WERI-Rb-1 (cell line): ENCODE measurements at regions not wholly inside any gene's neighbourhood (a gene's known extent, or its start where the extent isn't known, plus 50 kb on each side); places are given as distances from the start of the nearest gene placed in this dataset.
A peak's percentile ranks its signal among the peaks of the same experiment; 100 is the strongest.

Experiments
- DNase-seq: peaks from one replicate; pipeline ENCODE4 v3.0.0-alpha.2; 2020
- H3K27ac ChIP-seq: fragments of 250-450 bp; sonication (Bioruptor Pico); 2 replicates; pipeline ENCODE4 v1.5.1; 2020; ENCODE audit warnings: mild to moderate bottlenecking, moderate library complexity
- H3K27me3 ChIP-seq: fragments of 250-450 bp; sonication (Bioruptor Pico); 2 replicates; pipeline ENCODE4 v1.5.1; 2021; ENCODE audit warnings: mild to moderate bottlenecking, low read depth, moderate library complexity; ENCODE audit not compliant: insufficient read depth, severe bottlenecking
- H3K36me3 ChIP-seq: fragments of 250-450 bp; sonication (Bioruptor Pico); 2 replicates; pipeline ENCODE4 v1.5.1; 2020; ENCODE audit warnings: mild to moderate bottlenecking, moderate library complexity
- H3K4me3 ChIP-seq: 2 replicates; pipeline ENCODE4 v1.5.1; 2011; ENCODE audit warnings: low read depth, mild to moderate bottlenecking, control low read depth, low read length
- H3K9me3 ChIP-seq: fragments of 250-450 bp; sonication (Bioruptor Pico); 2 replicates; pipeline ENCODE4 v1.5.1; 2021; ENCODE audit warnings: mild to moderate bottlenecking, moderate library complexity; ENCODE audit not compliant: severe bottlenecking
- CTCF ChIP-seq: IDR thresholded peaks from 2 replicates; pipeline ENCODE4 v1.5.1; 2011; ENCODE audit warnings: low read depth, mild to moderate bottlenecking, control low read depth, inconsistent platforms, low read length

- Histone ChIP-seq H3K4me3 (no peak overlapping the region), H3K36me3 (no peaks in the 10 kb centered on the region), H3K27ac (no peak overlapping the region), H3K9me3 (no peaks in the 10 kb centered on the region), H3K27me3 (no peaks in the 10 kb centered on the region)
- no peak for TF ChIP-seq CTCF
- no peak for DNase-seq
These were observed 159.4 kb upstream of the PITX1 start for GRCh38 chr5:135193213-135194125.

- Histone ChIP-seq H3K36me3 (no peaks in the 10 kb centered on the region), H3K9me3 (no peaks in the 10 kb centered on the region), H3K27ac (no peak overlapping the region), H3K27me3 (no peaks in the 10 kb centered on the region), H3K4me3 (no peak overlapping the region)
- no peak for DNase-seq
- TF ChIP-seq CTCF: no peak
These were observed 158.3 kb upstream of the PITX1 start for GRCh38 chr5:135192351-135192750.

GRCh38 chr5:135191084-135191826 lies 157.2 kb upstream of the PITX1 start:
- TF ChIP-seq CTCF: peak; percentile 96
- Histone ChIP-seq H3K36me3 (no peaks in the 10 kb centered on the region), H3K4me3 (peak overlapping the region; percentile 46), H3K27ac (peak overlapping the region; percentile 82), H3K27me3 (no peaks in the 10 kb centered on the region), H3K9me3 (no peaks in the 10 kb centered on the region)
- DNase-seq: peak; percentile 93

- DNase-seq: peak; percentile 53
- Histone ChIP-seq H3K27ac (peak overlapping the region; percentile 82), H3K36me3 (no peaks in the 10 kb centered on the region), H3K9me3 (no peaks in the 10 kb centered on the region), H3K4me3 (peak overlapping the region; percentile 46), H3K27me3 (no peaks in the 10 kb centered on the region)
- TF ChIP-seq CTCF: no peak
These were observed 156.5 kb upstream of the PITX1 start for GRCh38 chr5:135190416-135191083.

- no peaks in the 10 kb centered on the region for H3K27me3 ChIP-seq
- no peak overlapping the region for H3K27ac ChIP-seq
- no peaks in the 10 kb centered on the region for H3K9me3 ChIP-seq
- H3K4me3 ChIP-seq: no peak overlapping the region
- no peaks in the 10 kb centered on the region for H3K36me3 ChIP-seq
- DNase-seq: no peak
- no peak for TF ChIP-seq CTCF
These were observed 155.0 kb upstream of the PITX1 start for GRCh38 chr5:135189024-135189423.
